HG03060 (cell line): ENCODE measurements at regions not wholly inside any gene's neighbourhood (a gene's known extent, or its start where the extent isn't known, plus 50 kb on each side); places are given as distances from the start of the nearest gene placed in this dataset.

Experiments
- ATAC-seq: cut with Tn5 transposase; IDR thresholded peaks from one replicate; pipeline ENCODE4 v1.9.1; 2021; ENCODE audit warnings: low read depth, moderate number of reproducible peaks; ENCODE audit not compliant: unreplicated experiment

- ATAC-seq, result no peak
These were observed 243.0 kb downstream of the CD83 start for GRCh38 chr6:14360565-14360964.

- no peak for ATAC-seq
These were observed 243.7 kb downstream of the CD83 start for GRCh38 chr6:14361297-14361696.

GRCh38 chr6:14361956-14362587 lies 244.5 kb downstream of the CD83 start:
- no peak for ATAC-seq

GRCh38 chr6:14364370-14364769 lies 246.8 kb downstream of the CD83 start:
- ATAC-seq, result no peak

GRCh38 chr6:14365393-14365792 lies 247.8 kb downstream of the CD83 start:
- ATAC-seq, result no peak

- ATAC-seq, result no peak
These were observed 248.7 kb downstream of the CD83 start for GRCh38 chr6:14366315-14366714.

GRCh38 chr6:14366872-14367271 lies 249.3 kb downstream of the CD83 start:
- no peak for ATAC-seq

GRCh38 chr6:14367296-14367695 lies 249.7 kb downstream of the CD83 start:
- no peak for ATAC-seq

GRCh38 chr6:14369717-14370116 lies 252.1 kb downstream of the CD83 start:
- no peak for ATAC-seq

GRCh38 chr6:14371530-14371929 lies 254.0 kb downstream of the CD83 start:
- no peak for ATAC-seq

- ATAC-seq, result no peak
These were observed 255.3 kb downstream of the CD83 start for GRCh38 chr6:14372734-14373489.

GRCh38 chr6:14373648-14374437 lies 256.3 kb downstream of the CD83 start:
- no peak for ATAC-seq

- ATAC-seq, result no peak
These were observed 258.4 kb downstream of the CD83 start for GRCh38 chr6:14375930-14376329.

- ATAC-seq, result no peak
These were observed 262.0 kb downstream of the CD83 start for GRCh38 chr6:14379568-14379967.

GRCh38 chr6:14380086-14380820 lies 262.7 kb downstream of the CD83 start:
- no peak for ATAC-seq

GRCh38 chr6:14380901-14381828 lies 263.6 kb downstream of the CD83 start:
- ATAC-seq, result no peak

- ATAC-seq, result no peak
These were observed 264.5 kb downstream of the CD83 start for GRCh38 chr6:14381829-14382677.

GRCh38 chr6:14382678-14383236 lies 265.2 kb downstream of the CD83 start:
- ATAC-seq, result no peak
